ENCODE measurements at regions not wholly inside any gene's neighbourhood (a gene's known extent, or its start where the extent isn't known, plus 50 kb on each side); places are given as distances from the start of the nearest gene placed in this dataset.
"Not testable (repeated sequence)": the region's sequence is repeated elsewhere in the genome, so short reads cannot be mapped to it uniquely, and the experiment has no call there.

DNA sequence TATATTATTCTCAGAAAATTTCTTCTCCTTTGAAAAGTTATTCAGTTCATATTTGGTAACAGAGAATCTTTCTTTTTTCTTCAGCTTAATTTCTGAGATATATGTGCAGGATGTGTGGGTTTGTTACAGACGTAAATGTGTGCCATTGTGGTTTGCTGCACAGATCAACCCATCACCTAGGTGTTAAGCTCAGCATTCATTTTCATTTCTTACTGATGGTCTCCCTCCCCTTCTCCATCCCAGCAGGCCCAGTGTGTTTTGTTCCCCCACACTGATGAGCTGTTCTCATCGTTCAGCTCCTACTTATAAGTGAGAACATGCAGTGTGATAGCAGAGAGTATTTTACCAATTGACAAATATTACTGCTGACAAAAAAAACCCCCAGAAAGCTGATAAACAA, 330.0 kb upstream of the CHD1 start:
- H3K27me3 Mint-ChIP-seq (ENCODE audit: insufficient read depth) = no peaks in the 10 kb centered on the region
- no peaks in the 10 kb centered on the region for H3K36me3 Mint-ChIP-seq (ENCODE audit: low read depth)

DNA sequence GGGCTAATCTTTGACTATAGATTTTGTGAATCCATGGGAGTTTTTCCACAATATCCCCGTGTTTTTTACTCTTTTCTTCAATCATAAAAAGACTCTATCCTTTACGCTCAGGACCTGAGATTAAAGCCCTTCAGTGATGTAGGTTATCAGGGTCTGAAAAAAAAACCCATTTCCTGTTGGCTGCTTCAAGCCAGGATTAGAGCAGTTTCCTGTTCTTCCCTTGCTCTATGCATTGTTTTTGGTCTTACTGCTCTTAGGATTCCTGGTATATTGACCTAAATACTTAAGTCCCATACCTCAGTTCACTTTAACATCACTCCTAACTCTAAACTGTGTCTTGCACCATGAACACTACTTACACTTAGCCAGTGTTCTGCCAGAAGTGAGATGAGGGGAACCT, 319.3 kb upstream of the CHD1 start:
- intact Hi-C loops (cut with micrococcal nuclease) = no loop called here
- no peak overlapping the region for H3K4me3 Mint-ChIP-seq
- H3K27ac Mint-ChIP-seq = no peak overlapping the region
- no peaks in the 10 kb centered on the region for H3K36me3 Mint-ChIP-seq (ENCODE audit: low read depth)
- DNase-seq (ENCODE audit: low spot score) = no peak
- no peaks in the 10 kb centered on the region for H3K9me3 Mint-ChIP-seq
- no peaks in the 10 kb centered on the region for H3K4me1 Mint-ChIP-seq (ENCODE audit: low read depth)
- H3K27me3 Mint-ChIP-seq (ENCODE audit: insufficient read depth) = peaks cover 1% of the 10 kb centered on the region

More for the DNA sequence above, 330.0 kb upstream of the CHD1 start:
- no peak for DNase-seq (ENCODE audit: low spot score)
- Mint-ChIP-seq H3K27ac (no peak overlapping the region), H3K4me1 (ENCODE audit: low read depth) (no peaks in the 10 kb centered on the region), H3K4me3 (no peak overlapping the region), H3K9me3 (peaks cover 17% of the 10 kb centered on the region)
- intact Hi-C loops (cut with micrococcal nuclease) = no loop called here

DNA sequence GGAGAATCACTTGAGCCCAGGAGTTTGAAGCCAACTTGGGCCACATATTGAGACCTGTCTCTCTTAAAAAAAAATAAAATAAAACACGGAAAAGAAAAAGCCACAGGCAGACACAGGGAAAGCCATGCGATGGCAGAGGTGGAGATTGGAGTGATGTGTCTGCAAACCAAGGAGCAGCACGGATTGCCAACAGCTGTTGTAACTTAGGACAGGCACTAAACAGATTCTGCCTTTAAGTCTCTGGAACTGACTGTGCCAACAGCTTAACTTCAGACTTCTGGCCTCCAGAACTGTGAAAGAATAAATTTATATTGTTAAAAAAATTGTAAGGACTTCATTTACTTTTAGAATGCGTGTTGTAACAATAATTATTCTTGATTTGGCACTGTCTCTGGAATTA, 318.5 kb upstream of the CHD1 start:
- H3K27me3 Mint-ChIP-seq (ENCODE audit: insufficient read depth) = peaks cover 1% of the 10 kb centered on the region
- intact Hi-C loops (cut with micrococcal nuclease) = no loop called here
- no peak overlapping the region for H3K4me3 Mint-ChIP-seq
- no peak overlapping the region for H3K27ac Mint-ChIP-seq
- no peaks in the 10 kb centered on the region for H3K9me3 Mint-ChIP-seq
- no peaks in the 10 kb centered on the region for H3K36me3 Mint-ChIP-seq (ENCODE audit: low read depth)
- no peaks in the 10 kb centered on the region for H3K4me1 Mint-ChIP-seq (ENCODE audit: low read depth)
- no peak for DNase-seq (ENCODE audit: low spot score)

DNA sequence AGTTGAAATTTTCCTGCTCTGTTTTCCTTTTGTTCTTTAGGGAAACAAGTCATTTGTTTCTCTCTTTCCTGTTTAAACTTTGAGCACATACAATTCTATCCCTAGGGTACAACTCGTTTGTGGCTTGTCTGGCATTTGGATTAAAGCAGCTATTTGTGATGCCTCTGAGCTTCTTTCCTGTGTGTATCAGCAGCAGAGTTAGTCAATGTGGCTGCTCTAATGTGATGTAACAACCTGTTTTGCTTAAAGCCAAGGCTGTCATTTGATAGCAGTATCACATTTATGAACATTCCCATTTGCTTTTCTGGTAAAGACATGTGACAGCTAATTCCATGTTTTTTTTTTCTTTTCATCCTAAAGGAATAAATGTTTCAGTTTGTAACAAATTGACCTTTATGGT, 314.3 kb upstream of the CHD1 start:
- no peak for DNase-seq (ENCODE audit: low spot score)
- no peaks in the 10 kb centered on the region for H3K36me3 Mint-ChIP-seq (ENCODE audit: low read depth)
- H3K4me1 Mint-ChIP-seq (ENCODE audit: low read depth) = no peaks in the 10 kb centered on the region
- H3K9me3 Mint-ChIP-seq = no peaks in the 10 kb centered on the region
- H3K4me3 Mint-ChIP-seq = no peak overlapping the region
- H3K27me3 Mint-ChIP-seq (ENCODE audit: insufficient read depth) = no peaks in the 10 kb centered on the region
- intact Hi-C loops (cut with micrococcal nuclease) = no loop called here
- no peak overlapping the region for H3K27ac Mint-ChIP-seq

DNA sequence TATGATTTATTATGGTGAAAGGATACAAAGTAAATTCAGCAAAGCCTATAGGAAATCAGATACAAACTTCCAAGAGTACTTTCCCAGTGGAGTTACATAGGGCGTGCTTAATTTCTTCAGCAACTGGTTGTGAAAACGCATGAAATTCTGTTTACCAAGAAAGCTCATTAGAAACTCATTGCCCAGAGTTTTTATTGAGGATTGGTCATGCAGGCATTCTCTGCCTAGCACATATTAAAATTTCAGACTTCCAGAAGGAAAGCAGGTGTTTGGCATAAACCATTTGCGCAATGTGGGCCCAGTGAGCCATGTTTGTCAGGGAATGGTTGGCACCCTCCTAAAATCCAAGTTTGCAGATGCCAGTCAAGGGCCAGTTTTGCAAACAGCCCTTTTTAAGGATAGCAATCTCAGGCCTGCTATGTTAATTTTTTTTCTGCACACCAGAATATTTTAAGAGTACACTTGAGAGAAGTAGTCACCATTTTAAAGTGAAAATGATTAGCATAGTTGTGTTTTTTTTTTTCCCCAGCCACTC, 311.1 kb upstream of the CHD1 start:
- H3K9me3 Mint-ChIP-seq = no peaks in the 10 kb centered on the region
- H3K27ac Mint-ChIP-seq = no peak overlapping the region
- DNase-seq (ENCODE audit: low spot score) = no peak
- no peaks in the 10 kb centered on the region for H3K27me3 Mint-ChIP-seq (ENCODE audit: insufficient read depth)
- no peaks in the 10 kb centered on the region for H3K4me1 Mint-ChIP-seq (ENCODE audit: low read depth)
- intact Hi-C loops (cut with micrococcal nuclease) = no loop called here
- no peak overlapping the region for H3K4me3 Mint-ChIP-seq
- H3K36me3 Mint-ChIP-seq (ENCODE audit: low read depth) = no peaks in the 10 kb centered on the region

DNA sequence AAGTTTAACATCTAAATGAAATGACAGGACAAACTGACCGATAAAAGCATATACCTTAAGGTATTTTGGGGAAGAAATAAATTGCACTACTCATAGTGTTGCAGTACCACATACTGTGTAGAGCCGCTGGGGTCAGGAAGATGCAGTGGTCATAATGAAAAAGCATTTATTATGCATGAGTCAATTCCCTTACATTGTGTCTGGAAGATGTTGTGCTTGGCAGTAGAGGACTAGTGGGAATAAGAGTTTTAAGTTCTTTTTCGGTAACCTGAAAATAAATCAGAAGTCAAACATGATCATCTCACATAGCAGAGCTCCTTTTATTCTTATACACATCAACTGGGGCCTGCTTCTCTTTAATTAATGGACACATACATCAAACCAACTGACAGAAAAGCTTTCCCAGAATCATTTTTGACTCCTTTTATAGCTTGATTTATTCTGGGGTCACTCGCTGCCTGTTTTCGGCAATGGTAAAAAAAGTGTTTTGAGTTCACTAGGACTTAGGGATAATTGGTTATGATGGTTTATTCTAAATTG, 262.5 kb upstream of the CHD1 start:
- Mint-ChIP-seq H3K4me3 (no peak overlapping the region), H3K27ac (no peak overlapping the region), H3K9me3 (no peaks in the 10 kb centered on the region), H3K36me3 (ENCODE audit: low read depth) (no peaks in the 10 kb centered on the region), H3K4me1 (ENCODE audit: low read depth) (no peaks in the 10 kb centered on the region), H3K27me3 (ENCODE audit: insufficient read depth) (no peaks in the 10 kb centered on the region)
- DNase-seq (ENCODE audit: low spot score) = no peak
- intact Hi-C loops (cut with micrococcal nuclease) = no loop called here

DNA sequence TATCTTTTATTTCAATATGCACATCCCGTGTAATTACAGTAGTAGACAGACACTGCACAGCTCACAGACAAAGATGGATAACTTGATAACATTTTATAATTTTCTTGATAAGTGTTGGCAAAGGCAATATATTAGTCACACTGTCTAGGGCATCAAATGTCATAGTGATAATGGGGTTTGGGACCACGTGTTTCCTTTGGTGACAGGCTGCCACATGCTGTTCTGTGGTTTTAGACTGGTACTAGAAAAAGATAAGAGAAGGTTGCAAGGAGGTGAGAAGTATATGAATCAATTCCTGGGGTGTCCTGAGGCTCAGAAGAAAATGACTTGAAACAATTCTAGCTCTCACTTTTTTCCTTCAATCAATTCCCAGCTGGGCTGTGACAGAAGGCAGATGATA, 258.8 kb upstream of the CHD1 start:
- intact Hi-C loops (cut with micrococcal nuclease) = no loop called here
- Mint-ChIP-seq H3K27me3 (ENCODE audit: insufficient read depth) (no peaks in the 10 kb centered on the region), H3K9me3 (no peaks in the 10 kb centered on the region)

DNA sequence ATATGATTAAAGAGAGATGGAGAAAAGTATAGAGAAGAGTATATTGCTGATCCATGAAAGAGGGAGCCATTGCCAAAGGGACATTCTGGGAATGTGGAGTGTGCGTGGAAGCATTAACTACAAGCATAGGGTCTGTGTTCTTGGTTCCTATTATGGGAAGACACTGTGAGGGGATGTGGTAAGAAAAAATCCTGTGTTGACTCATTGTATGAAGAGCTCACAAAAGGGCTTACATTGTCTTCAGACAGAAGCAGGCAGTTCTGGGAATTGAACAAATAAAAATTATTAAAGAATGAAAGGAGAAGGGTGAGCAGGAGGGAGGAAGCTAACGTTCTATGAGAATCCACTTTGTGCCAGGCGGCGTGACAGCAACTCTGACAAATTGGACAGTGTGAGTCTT, 250.4 kb upstream of the CHD1 start:
- no peaks in the 10 kb centered on the region for H3K9me3 Mint-ChIP-seq
- intact Hi-C loops (cut with micrococcal nuclease) = no loop called here
- H3K4me1 Mint-ChIP-seq (ENCODE audit: low read depth) = no peaks in the 10 kb centered on the region

More for the DNA sequence above, 258.8 kb upstream of the CHD1 start:
- H3K4me1 Mint-ChIP-seq (ENCODE audit: low read depth) = no peaks in the 10 kb centered on the region
- DNase-seq (ENCODE audit: low spot score) = no peak
- H3K27ac Mint-ChIP-seq = no peak overlapping the region
- no peaks in the 10 kb centered on the region for H3K36me3 Mint-ChIP-seq (ENCODE audit: low read depth)
- no peak overlapping the region for H3K4me3 Mint-ChIP-seq

DNA sequence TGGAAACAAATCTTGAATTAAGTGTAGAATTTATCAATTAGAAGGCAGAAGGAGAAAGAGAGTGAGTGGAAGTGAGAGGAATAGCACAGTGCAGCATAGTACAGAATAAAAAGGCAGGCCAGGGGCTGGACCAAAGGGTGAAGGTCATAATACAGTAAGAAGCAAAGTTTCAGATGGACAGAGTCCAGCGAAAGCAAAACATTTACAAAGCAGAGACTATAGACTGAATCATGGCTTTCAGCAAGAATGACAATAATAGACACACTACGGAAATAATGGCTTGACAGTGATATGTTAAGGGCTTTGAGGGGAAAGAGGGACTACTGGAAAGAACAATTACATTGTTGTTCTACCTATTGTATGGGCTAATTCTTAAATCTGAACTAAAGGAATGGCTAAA, 249.0 kb upstream of the CHD1 start:
- H3K4me1 Mint-ChIP-seq (ENCODE audit: low read depth) = no peaks in the 10 kb centered on the region

More for the DNA sequence above, 250.4 kb upstream of the CHD1 start:
- H3K36me3 Mint-ChIP-seq (ENCODE audit: low read depth) = no peaks in the 10 kb centered on the region
- no peaks in the 10 kb centered on the region for H3K27me3 Mint-ChIP-seq (ENCODE audit: insufficient read depth)
- no peak overlapping the region for H3K27ac Mint-ChIP-seq
- no peak overlapping the region for H3K4me3 Mint-ChIP-seq
- DNase-seq (ENCODE audit: low spot score) = no peak

DNA sequence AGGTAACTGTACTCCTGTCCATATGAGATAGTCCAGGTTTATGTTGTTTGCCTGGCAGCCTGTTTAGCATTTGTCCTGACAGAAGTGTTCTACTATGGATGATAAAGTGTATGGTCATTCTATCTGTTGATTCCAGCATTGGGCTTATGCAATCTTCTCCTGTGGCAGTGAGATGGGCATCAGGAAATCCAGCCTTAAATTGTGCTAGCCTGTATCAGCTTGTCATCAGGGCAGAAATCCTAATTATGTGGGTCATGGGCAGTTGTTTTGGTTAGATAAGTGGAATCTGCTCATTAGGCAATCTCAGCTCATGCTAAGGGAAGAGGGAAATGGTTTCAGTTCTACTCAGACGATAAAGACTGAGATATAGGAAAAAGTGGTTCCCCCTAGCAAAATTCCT, 247.4 kb upstream of the CHD1 start:
- no peak for DNase-seq (ENCODE audit: low spot score)
- H3K4me3 Mint-ChIP-seq = no peak overlapping the region
- no peaks in the 10 kb centered on the region for H3K4me1 Mint-ChIP-seq (ENCODE audit: low read depth)
- H3K36me3 Mint-ChIP-seq (ENCODE audit: low read depth) = no peaks in the 10 kb centered on the region
- intact Hi-C loops (cut with micrococcal nuclease) = no loop called here
- H3K27ac Mint-ChIP-seq = no peak overlapping the region
- H3K27me3 Mint-ChIP-seq (ENCODE audit: insufficient read depth) = no peaks in the 10 kb centered on the region
- H3K9me3 Mint-ChIP-seq = no peaks in the 10 kb centered on the region

More for the DNA sequence above, 249.0 kb upstream of the CHD1 start:
- Mint-ChIP-seq H3K27me3 (ENCODE audit: insufficient read depth) (no peaks in the 10 kb centered on the region), H3K27ac (no peak overlapping the region), H3K9me3 (no peaks in the 10 kb centered on the region), H3K36me3 (ENCODE audit: low read depth) (no peaks in the 10 kb centered on the region), H3K4me3 (no peak overlapping the region)
- intact Hi-C loops (cut with micrococcal nuclease) = no loop called here
- no peak for DNase-seq (ENCODE audit: low spot score)

DNA sequence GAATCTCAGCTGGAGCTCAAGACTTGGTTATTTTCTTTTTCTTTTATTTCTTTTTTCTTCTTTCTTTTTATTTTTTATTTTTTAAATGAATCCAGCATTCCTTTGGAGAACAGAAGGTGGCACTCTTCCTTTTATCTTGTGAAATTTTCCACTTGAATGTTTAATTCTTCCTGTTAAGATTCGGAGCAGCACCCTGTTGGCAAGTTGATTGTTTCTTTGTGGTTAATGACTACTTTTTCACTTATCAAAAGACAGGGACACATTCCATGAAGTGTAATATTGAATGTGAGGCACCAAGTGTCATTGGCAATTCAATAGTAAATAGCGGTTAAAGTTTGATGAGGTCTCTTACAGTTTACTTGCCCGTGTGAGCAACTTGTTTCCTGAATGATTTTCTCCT, 240.5 kb upstream of the CHD1 start:
- no peaks in the 10 kb centered on the region for H3K9me3 Mint-ChIP-seq
- H3K27me3 Mint-ChIP-seq (ENCODE audit: insufficient read depth) = peaks cover 2% of the 10 kb centered on the region
- DNase-seq (ENCODE audit: low spot score) = no peak
- H3K27ac Mint-ChIP-seq = no peak overlapping the region
- no peaks in the 10 kb centered on the region for H3K4me1 Mint-ChIP-seq (ENCODE audit: low read depth)
- intact Hi-C loops (cut with micrococcal nuclease) = no loop called here
- no peaks in the 10 kb centered on the region for H3K36me3 Mint-ChIP-seq (ENCODE audit: low read depth)
- no peak overlapping the region for H3K4me3 Mint-ChIP-seq

DNA sequence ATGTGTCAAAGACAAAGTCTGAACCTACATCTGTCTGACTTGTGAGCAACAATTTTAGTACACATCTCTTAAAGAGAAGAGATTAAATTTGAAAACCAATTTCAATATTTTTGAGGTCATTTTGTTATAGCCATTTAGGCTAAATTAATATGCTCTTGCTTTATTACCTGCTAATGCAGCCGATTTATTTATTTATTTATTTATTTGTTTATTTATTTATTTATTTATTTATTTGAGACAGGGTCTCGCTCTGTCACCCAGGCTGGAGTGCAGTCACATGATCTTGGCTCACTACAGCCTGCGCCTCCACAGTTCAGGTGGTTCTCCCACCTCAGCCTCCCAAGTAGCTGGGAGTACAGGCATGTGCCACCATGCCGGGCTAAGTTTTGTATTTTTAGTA, 232.7 kb upstream of the CHD1 start:
- DNase-seq (ENCODE audit: low spot score); intact Hi-C loops (cut with micrococcal nuclease); H3K27ac Mint-ChIP-seq; H3K4me1 Mint-ChIP-seq (ENCODE audit: low read depth); H3K9me3 Mint-ChIP-seq; H3K36me3 Mint-ChIP-seq (ENCODE audit: low read depth); H3K4me3 Mint-ChIP-seq; H3K27me3 Mint-ChIP-seq (ENCODE audit: insufficient read depth): not testable (repeated sequence)

DNA sequence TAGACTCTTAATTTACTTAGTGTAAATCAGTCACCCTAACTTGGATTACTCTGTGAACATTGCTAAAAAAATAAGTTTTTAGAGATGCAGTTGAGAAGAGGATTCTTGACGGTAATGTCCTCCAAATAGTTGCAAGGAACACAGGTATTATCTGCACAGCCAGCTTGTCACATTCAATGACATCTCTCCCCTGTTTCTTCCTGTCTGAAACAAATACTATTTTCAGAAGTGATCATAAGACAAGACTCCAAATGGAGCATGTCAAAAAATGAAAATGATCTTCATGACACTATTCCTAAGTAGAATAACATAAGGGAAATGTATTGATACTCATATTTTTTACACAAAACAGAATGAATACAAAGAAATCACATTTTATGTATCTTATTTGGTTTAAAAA, 227.9 kb upstream of the CHD1 start:
- no peak for DNase-seq (ENCODE audit: low spot score)
- no peak overlapping the region for H3K4me3 Mint-ChIP-seq
- H3K4me1 Mint-ChIP-seq (ENCODE audit: low read depth) = no peaks in the 10 kb centered on the region

DNA sequence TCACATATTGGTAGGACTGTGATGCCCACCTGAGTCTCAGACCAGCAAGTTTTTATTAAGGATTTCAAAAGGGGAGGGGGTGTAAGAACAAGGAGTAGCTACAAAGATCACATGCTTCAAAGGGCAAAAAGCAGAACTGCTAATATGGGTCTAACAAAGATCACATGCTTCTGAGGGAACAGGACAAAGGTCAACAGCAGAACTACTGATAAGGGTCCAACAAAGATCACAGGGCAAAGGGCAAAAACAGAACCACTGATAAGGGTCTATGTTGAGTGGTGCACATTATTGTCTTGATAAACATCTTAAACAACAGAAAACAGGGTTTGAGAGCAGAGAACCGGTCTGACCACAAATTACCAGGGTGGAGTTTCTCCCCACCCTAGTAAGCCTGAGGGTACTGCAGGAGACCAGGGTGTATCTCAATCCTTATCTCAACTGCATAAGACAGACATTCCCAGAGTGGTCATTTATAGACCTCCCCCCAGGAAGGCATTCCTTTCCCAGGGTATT, 214.5 kb upstream of the CHD1 start:
- H3K36me3 Mint-ChIP-seq (ENCODE audit: low read depth); H3K27ac Mint-ChIP-seq; intact Hi-C loops (cut with micrococcal nuclease); H3K4me1 Mint-ChIP-seq (ENCODE audit: low read depth); DNase-seq (ENCODE audit: low spot score); H3K27me3 Mint-ChIP-seq (ENCODE audit: insufficient read depth); H3K9me3 Mint-ChIP-seq; H3K4me3 Mint-ChIP-seq: not testable (repeated sequence)

More for the DNA sequence above, 227.9 kb upstream of the CHD1 start:
- intact Hi-C loops (cut with micrococcal nuclease) = no loop called here
- H3K36me3 Mint-ChIP-seq (ENCODE audit: low read depth) = no peaks in the 10 kb centered on the region
- H3K27me3 Mint-ChIP-seq (ENCODE audit: insufficient read depth) = peaks cover 3% of the 10 kb centered on the region
- no peak overlapping the region for H3K27ac Mint-ChIP-seq
- no peaks in the 10 kb centered on the region for H3K9me3 Mint-ChIP-seq

Data from activated T-helper 1 cell treated with anti-CD3 and anti-CD28 coated beads, Interleukin-12 subunit alpha, Interleukin-12 subunit beta, Interleukin-2, Interleukin-4 antibody, amounts not matched to agents 30 ng/mL and 10 ng/mL and 1 ng/mL, durations not matched to agents 14 hours and 24 hours and 36 hours (primary cell).